ENCODE measurements at regions not wholly inside any gene's neighbourhood (a gene's known extent, or its start where the extent isn't known, plus 50 kb on each side); places are given as distances from the start of the nearest gene placed in this dataset.

GRCh38 chr3:165459924-165460835 is 264.0 kb upstream of the SLITRK3 start:
- Histone ChIP-seq H4K5ac (ENCODE audit: low read depth, low read length) (peak overlapping the region; percentile 78; the same call in 1 of the 2 replicates), H3K4me1 (ENCODE audit: control insufficient read depth, insufficient read depth, low read length) (no peaks in the 10 kb centered on the region), H3K23ac (ENCODE audit: low read depth, low read length) (no peak overlapping the region; the same call in 1 of the 2 replicates), H4K8ac (ENCODE audit: low read depth in 2 of 2, low read length in 2 of 2) (peak overlapping the region; percentile 16 to 53; a peak in 2 of 4 replicates), H3K9ac (ENCODE audit: low read depth, low read length) (no peak overlapping the region), H3K27me3 (ENCODE audit: control insufficient read depth, insufficient read depth, low read length) (no peaks in the 10 kb centered on the region), H3K79me1 (ENCODE audit: low read depth in 1 of 2, low read length in 2 of 2) (no peaks in the 10 kb centered on the region), H3K27ac (ENCODE audit: insufficient read depth, low read length) (0 out of 2 replicates have a peak overlapping the region, but pooled peaks have one; percentile 16), H2AK5ac (ENCODE audit: low read depth, low read length) (no peak overlapping the region), H3K36me3 (ENCODE audit: control insufficient read depth, insufficient read depth, low read length) (no peaks in the 10 kb centered on the region), H4K20me1 (ENCODE audit: insufficient read depth, low read length) (no peaks in the 10 kb centered on the region), H3K4me2 (ENCODE audit: low read depth, low read length) (no peak overlapping the region), H2BK15ac (ENCODE audit: low read depth, low read length) (no peak overlapping the region; the same call in 2 of the 3 replicates), H3K14ac (replicated peaks; ENCODE audit: low read depth, low read length) (peak overlapping the region; percentile 32; the same call in 1 of the 2 replicates), H2BK120ac (ENCODE audit: low read depth, low read length) (peak overlapping the region; percentile 54), H2BK20ac (ENCODE audit: low read depth, low read length) (peak overlapping the region; percentile 76), H3K18ac (ENCODE audit: low read depth, low read length) (peak overlapping the region; percentile 29; the same call in 1 of the 2 replicates), H3K9me1 (ENCODE audit: insufficient read depth, low read length) (no peaks in the 10 kb centered on the region), H3K56ac (ENCODE audit: extremely low read depth, insufficient read depth, low read length) (peak overlapping the region; percentile 21; the same call in 1 of the 2 replicates), H3K4ac (ENCODE audit: low read depth, low read length) (peak overlapping the region; percentile 19; the same call in 1 of the 2 replicates), H2AFZ (replicated peaks; ENCODE audit: low read length, poor library complexity) (peak overlapping the region; percentile 72), H2AK9ac (replicated peaks; ENCODE audit: low read depth, low read length, poor library complexity) (no peak overlapping the region), H3K9me3 (ENCODE audit: control insufficient read depth, insufficient read depth, low read length) (no peaks in the 10 kb centered on the region), H3K4me3 (ENCODE audit: insufficient read depth, low read depth, low read length) (no peak overlapping the region), H2BK5ac (ENCODE audit: low read depth, low read length, poor library complexity, severe bottlenecking) (peak overlapping the region; percentile 58), H4K91ac (ENCODE audit: insufficient read depth, low read depth, low read length) (peak overlapping the region; percentile 51)
- dilution Hi-C loops (cut with HindIII; ENCODE audit: low sequenced_read_pairs, unreplicated experiment) = no loop called here
- BruUV-seq (replicated peaks) = no TSS peak
- in situ Hi-C loops (cut with MboI; ENCODE audit: low sequenced_read_pairs) = no loop called here
- WGBS, 2 experiments (ENCODE audit: extremely low coverage in 2 of 2, insufficient read length in 1 of 2) = no CpG with 5 or more reads among the region's 15 CpGs
- intact Hi-C loops (cut with micrococcal nuclease) = no loop called here
- TF ChIP-seq, protein P1, sequence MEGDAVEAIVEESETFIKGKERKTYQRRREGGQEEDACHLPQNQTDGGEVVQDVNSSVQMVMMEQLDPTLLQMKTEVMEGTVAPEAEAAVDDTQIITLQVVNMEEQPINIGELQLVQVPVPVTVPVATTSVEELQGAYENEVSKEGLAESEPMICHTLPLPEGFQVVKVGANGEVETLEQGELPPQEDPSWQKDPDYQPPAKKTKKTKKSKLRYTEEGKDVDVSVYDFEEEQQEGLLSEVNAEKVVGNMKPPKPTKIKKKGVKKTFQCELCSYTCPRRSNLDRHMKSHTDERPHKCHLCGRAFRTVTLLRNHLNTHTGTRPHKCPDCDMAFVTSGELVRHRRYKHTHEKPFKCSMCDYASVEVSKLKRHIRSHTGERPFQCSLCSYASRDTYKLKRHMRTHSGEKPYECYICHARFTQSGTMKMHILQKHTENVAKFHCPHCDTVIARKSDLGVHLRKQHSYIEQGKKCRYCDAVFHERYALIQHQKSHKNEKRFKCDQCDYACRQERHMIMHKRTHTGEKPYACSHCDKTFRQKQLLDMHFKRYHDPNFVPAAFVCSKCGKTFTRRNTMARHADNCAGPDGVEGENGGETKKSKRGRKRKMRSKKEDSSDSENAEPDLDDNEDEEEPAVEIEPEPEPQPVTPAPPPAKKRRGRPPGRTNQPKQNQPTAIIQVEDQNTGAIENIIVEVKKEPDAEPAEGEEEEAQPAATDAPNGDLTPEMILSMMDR (conservative IDR thresholded peaks at IDR 0.05; ENCODE audit: low read depth, low read length) = no peak
- TF ChIP-seq, protein P2, sequence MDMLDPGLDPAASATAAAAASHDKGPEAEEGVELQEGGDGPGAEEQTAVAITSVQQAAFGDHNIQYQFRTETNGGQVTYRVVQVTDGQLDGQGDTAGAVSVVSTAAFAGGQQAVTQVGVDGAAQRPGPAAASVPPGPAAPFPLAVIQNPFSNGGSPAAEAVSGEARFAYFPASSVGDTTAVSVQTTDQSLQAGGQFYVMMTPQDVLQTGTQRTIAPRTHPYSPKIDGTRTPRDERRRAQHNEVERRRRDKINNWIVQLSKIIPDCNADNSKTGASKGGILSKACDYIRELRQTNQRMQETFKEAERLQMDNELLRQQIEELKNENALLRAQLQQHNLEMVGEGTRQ (IDR thresholded peaks at IDR 0.05; ENCODE audit: low read depth, low read length) = no peak
- TF ChIP-seq ELK1 (IDR thresholded peaks at IDR 0.05; ENCODE audit: borderline replicate concordance, low read depth, low read length) = no peak
- no peak for TF ChIP-seq CEBPB (IDR thresholded peaks at IDR 0.05; ENCODE audit: low read depth, low read length)
- no peak for TF ChIP-seq RAD21 (IDR thresholded peaks at IDR 0.05; ENCODE audit: low read length)
- no peak for TF ChIP-seq RFX5 (IDR thresholded peaks at IDR 0.05; ENCODE audit: low read depth, low read length)
- no peak for TF ChIP-seq BHLHE40 (IDR thresholded peaks at IDR 0.05; ENCODE audit: low read depth, low read length)
- TF ChIP-seq NFE2L2 (IDR thresholded peaks at IDR 0.05; ENCODE audit: low read depth, low read length) = no peak
- TF ChIP-seq MAFK (IDR thresholded peaks at IDR 0.05; ENCODE audit: low read depth, low read length) = no peak
- no peak for TF ChIP-seq FOS (IDR thresholded peaks at IDR 0.05; ENCODE audit: low read depth, low read length)
- TF ChIP-seq MXI1 (IDR thresholded peaks at IDR 0.05; ENCODE audit: borderline replicate concordance, low read depth, low read length) = no peak
- TF ChIP-seq RCOR1 (IDR thresholded peaks at IDR 0.05; ENCODE audit: insufficient replicate concordance, low read length) = no peak
- TF ChIP-seq MAZ (IDR thresholded peaks at IDR 0.05; ENCODE audit: borderline replicate concordance, low read depth, low read length) = no peak
- DNase-seq (peak; percentile 23), ATAC-seq (ENCODE audit: low read depth) (no peak)
- POLR2A ChIA-PET (ENCODE audit: unreplicated experiment) = no interaction called here
- CTCF ChIA-PET = no interaction called here

All from IMR-90 (cell line).